Mesenchymal stem cell (in vitro differentiated cells and primary cell): ENCODE measurements at regions not wholly inside any gene's neighbourhood (a gene's known extent, or its start where the extent isn't known, plus 50 kb on each side); places are given as distances from the start of the nearest gene placed in this dataset.

Experiments used
- DNase-seq: peaks from one replicate; pipeline ENCODE4 v3.0.0-alpha.2; 2013
- H2AFZ ChIP-seq: one replicate; pipeline ENCODE4 v1.6.1; 2013; ENCODE audit warnings: low read depth, mild to moderate bottlenecking, control low read depth, inconsistent platforms, low read length, moderate library complexity
- H2AK5ac ChIP-seq: 2 replicates; pipeline ENCODE4 v1.6.1; 2013; ENCODE audit warnings: low read length, moderate library complexity, mild to moderate bottlenecking, inconsistent platforms; ENCODE audit not compliant: severe bottlenecking
- H2BK120ac ChIP-seq: one replicate; pipeline ENCODE4 v1.6.1; 2013; ENCODE audit warnings: low read depth, mild to moderate bottlenecking, inconsistent platforms, low read length, moderate library complexity
- H2BK12ac ChIP-seq, 2 experiments: one replicate each; pipeline ENCODE4 v1.6.1; 2013; ENCODE audit warnings: inconsistent platforms in 2 of 2, low read length in 2 of 2, mild to moderate bottlenecking in 2 of 2, moderate library complexity in 2 of 2, control low read depth in 1 of 2
- H2BK15ac ChIP-seq: one replicate; pipeline ENCODE4 v1.6.1; 2013; ENCODE audit warnings: mild to moderate bottlenecking, low read depth, inconsistent platforms; ENCODE audit not compliant: poor library complexity, severe bottlenecking
- H2BK5ac ChIP-seq: 2 replicates; pipeline ENCODE4 v1.6.1; 2013; ENCODE audit warnings: low read depth, mild to moderate bottlenecking, low read length, control low read depth, inconsistent platforms; ENCODE audit not compliant: poor library complexity, severe bottlenecking
- H3K14ac ChIP-seq, 2 experiments: one replicate each; pipeline ENCODE4 v1.6.1; 2013; ENCODE audit warnings: inconsistent platforms in 2 of 2, low read length in 2 of 2, control low read depth in 1 of 2, mild to moderate bottlenecking in 1 of 2, moderate library complexity in 1 of 2
- H3K18ac ChIP-seq, 2 experiments: one replicate each; pipeline ENCODE4 v1.6.1; 2013; ENCODE audit warnings: inconsistent platforms in 2 of 2, low read length in 2 of 2, control low read depth in 1 of 2, low read depth in 1 of 2, mild to moderate bottlenecking in 1 of 2
- H3K23ac ChIP-seq, 2 experiments: one replicate each; pipeline ENCODE4 v1.6.1; 2013; ENCODE audit warnings: inconsistent platforms in 2 of 2, low read length in 2 of 2, mild to moderate bottlenecking in 2 of 2, moderate library complexity in 2 of 2, control low read depth in 1 of 2
- H3K27ac ChIP-seq: 2 replicates; pipeline ENCODE4 v1.5.1; 2013; ENCODE audit warnings: mild to moderate bottlenecking, moderate library complexity, low read length, control low read depth, inconsistent platforms; ENCODE audit not compliant: poor library complexity, severe bottlenecking
- H3K27me3 ChIP-seq, 2 experiments: 2 replicates each; pipeline versions ENCODE4 v1.6.1 to v1.7.0; 2013; ENCODE audit warnings: low read length in 2 of 2, mild to moderate bottlenecking in 2 of 2, moderate library complexity in 2 of 2, control low read depth in 1 of 2, inconsistent platforms in 1 of 2; ENCODE audit not compliant: control insufficient read depth in 1 of 2, insufficient read depth in 1 of 2
- H3K36me3 ChIP-seq, 2 experiments: 2 replicates each; pipeline versions ENCODE4 v1.6.1 to v1.7.0; 2013; ENCODE audit warnings: low read length in 2 of 2, control low read depth in 1 of 2, inconsistent platforms in 1 of 2, low read depth in 1 of 2, mild to moderate bottlenecking in 1 of 2; ENCODE audit not compliant: insufficient read depth in 2 of 2, control insufficient read depth in 1 of 2
- H3K4ac ChIP-seq, 2 experiments: one replicate each; pipeline ENCODE4 v1.6.1; 2013; ENCODE audit warnings: inconsistent platforms in 2 of 2, low read length in 2 of 2, mild to moderate bottlenecking in 2 of 2, moderate library complexity in 2 of 2, control low read depth in 1 of 2, low read depth in 1 of 2
- H3K4me1 ChIP-seq: 2 replicates; pipeline ENCODE4 v1.6.1; 2013; ENCODE audit warnings: low read depth, low read length, control low read depth; ENCODE audit not compliant: control insufficient read depth, insufficient read depth
- H3K4me2 ChIP-seq: 2 replicates; pipeline ENCODE4 v1.6.1; 2013; ENCODE audit warnings: low read length, mild to moderate bottlenecking, inconsistent platforms; ENCODE audit not compliant: poor library complexity, severe bottlenecking
- H3K4me3 ChIP-seq, 2 experiments: 2 replicates each; pipeline versions ENCODE4 v1.5.1 to v1.7.0; 2013; ENCODE audit warnings: low read length in 2 of 2, mild to moderate bottlenecking in 2 of 2, control low read depth in 1 of 2, low read depth in 1 of 2; ENCODE audit not compliant: insufficient read depth in 1 of 2
- H3K79me1 ChIP-seq: replicated peaks from 2 replicates; pipeline ENCODE4 v1.6.1; 2013; ENCODE audit warnings: mild to moderate bottlenecking, control low read depth, low read length, inconsistent platforms; ENCODE audit not compliant: poor library complexity, severe bottlenecking
- H3K9ac ChIP-seq: 2 replicates; pipeline ENCODE4 v1.7.0; 2013; ENCODE audit warnings: mild to moderate bottlenecking, low read length, moderate library complexity
- H3K9me3 ChIP-seq: 2 replicates; pipeline ENCODE4 v1.7.0; 2013; ENCODE audit warnings: mild to moderate bottlenecking, low read length; ENCODE audit not compliant: control insufficient read depth
- H4K8ac ChIP-seq: one replicate; pipeline ENCODE4 v1.6.1; 2013; ENCODE audit warnings: inconsistent platforms, mild to moderate bottlenecking, low read length, moderate library complexity
- H4K91ac ChIP-seq: one replicate; pipeline ENCODE4 v1.6.1; 2013; ENCODE audit warnings: mild to moderate bottlenecking, low read length, inconsistent platforms
- WGBS: methylation state at CpG from one replicate; pipeline ENCODE4 v1.1.7; 2013; ENCODE audit warnings: mixed read lengths; 5-methylcytosine and 5-hydroxymethylcytosine counted together

- WGBS, result 90% methylated on average over 7 of the region's 7 CpGs
These were observed 55.7 kb downstream of the IRF2BP2 start for GRCh38 chr1:234554218-234554697.

GRCh38 chr1:234553240-234554188 is 56.5 kb downstream of the IRF2BP2 start:
- Histone ChIP-seq H2BK120ac (peak overlapping the region; percentile 35), H2AK5ac (peak overlapping the region; percentile 78), H3K9me3 (no peaks in the 10 kb centered on the region), H3K4me3 (no peak overlapping the region), H3K4me1 (peaks cover 18% of the 10 kb centered on the region), H3K79me1 (no peaks in the 10 kb centered on the region), H3K4me2 (peak overlapping the region; percentile 31), H3K27ac (peak overlapping the region; percentile 74), H4K91ac (peak overlapping the region; percentile 95), H3K14ac (no peak overlapping the region), H3K18ac (peak overlapping the region; percentile 75 to 93), H4K8ac (peak overlapping the region; percentile 88), H3K23ac (no peak overlapping the region), H3K9ac (peak overlapping the region; percentile 40), H2BK12ac (peak overlapping the region; percentile 15 to 93), H3K4ac (peak overlapping the region; percentile 54 to 57), H3K36me3 (no peaks in the 10 kb centered on the region), H2BK15ac (no peak overlapping the region), H2AFZ (no peak overlapping the region), H3K27me3 (no peaks in the 10 kb centered on the region), H2BK5ac (no peak overlapping the region)
- 42% methylated on average over 21 of the region's 21 CpGs for WGBS
- peak; percentile 89 for DNase-seq

More at GRCh38 chr1:234554218-234554697, 55.7 kb downstream of the IRF2BP2 start:
- H2AK5ac ChIP-seq, result peak overlapping the region; percentile 78
- no peak overlapping the region for H3K23ac ChIP-seq
- H3K14ac ChIP-seq, result peak overlapping the region in 1 of 2 experiments; percentile 31
- no peak overlapping the region for H3K9ac ChIP-seq
- peak overlapping the region; percentile 1 for H4K91ac ChIP-seq
- DNase-seq, result peak; percentile 28
- H2BK120ac ChIP-seq, result no peak overlapping the region
- H3K18ac ChIP-seq, result peak overlapping the region; percentile 25 to 82
- no peak overlapping the region for H3K4me2 ChIP-seq
- H2BK5ac ChIP-seq, result no peak overlapping the region
- no peaks in the 10 kb centered on the region for H3K9me3 ChIP-seq
- no peaks in the 10 kb centered on the region for H3K36me3 ChIP-seq
- H3K4ac ChIP-seq, result peak overlapping the region; percentile 29 to 54
- no peaks in the 10 kb centered on the region for H3K27me3 ChIP-seq
- H3K4me1 ChIP-seq, result peaks cover 18% of the 10 kb centered on the region
- peak overlapping the region; percentile 74 for H3K27ac ChIP-seq
- peak overlapping the region; percentile 21 for H4K8ac ChIP-seq
- H2BK12ac ChIP-seq, result peak overlapping the region; percentile 22 to 87
- no peaks in the 10 kb centered on the region for H3K79me1 ChIP-seq
- H2AFZ ChIP-seq, result no peak overlapping the region
- H2BK15ac ChIP-seq, result no peak overlapping the region
- H3K4me3 ChIP-seq, result no peak overlapping the region

- no peak overlapping the region for H3K9ac ChIP-seq
- H4K8ac ChIP-seq, result no peak overlapping the region
- DNase-seq, result no peak
- H3K27ac ChIP-seq, result no peak overlapping the region
- H2BK15ac ChIP-seq, result no peak overlapping the region
- H2BK120ac ChIP-seq, result no peak overlapping the region
- H3K14ac ChIP-seq, result no peak overlapping the region
- H3K4me2 ChIP-seq, result no peak overlapping the region
- no peak overlapping the region for H2AK5ac ChIP-seq
- no peaks in the 10 kb centered on the region for H3K79me1 ChIP-seq
- H3K36me3 ChIP-seq, result no peaks in the 10 kb centered on the region
- H4K91ac ChIP-seq, result no peak overlapping the region
- no peak overlapping the region for H2AFZ ChIP-seq
- no peak overlapping the region for H3K23ac ChIP-seq
- H3K4ac ChIP-seq, result no peak overlapping the region
- peak overlapping the region in 1 of 2 experiments; percentile 19 for H2BK12ac ChIP-seq
- H3K4me3 ChIP-seq, result no peak overlapping the region
- H3K4me1 ChIP-seq, result peaks cover 18% of the 10 kb centered on the region
- no peaks in the 10 kb centered on the region for H3K27me3 ChIP-seq
- no peak overlapping the region for H3K18ac ChIP-seq
- H2BK5ac ChIP-seq, result no peak overlapping the region
- H3K9me3 ChIP-seq, result no peaks in the 10 kb centered on the region
- 92% methylated on average over 6 of the region's 6 CpGs for WGBS
These were observed 59.0 kb downstream of the IRF2BP2 start for GRCh38 chr1:234551032-234551378.

GRCh38 chr1:234550341-234551031 is 59.5 kb downstream of the IRF2BP2 start:
- no peak overlapping the region for H3K14ac ChIP-seq
- H3K18ac ChIP-seq, result peak overlapping the region in 1 of 2 experiments; percentile 5
- H3K27me3 ChIP-seq, result no peaks in the 10 kb centered on the region
- H2BK15ac ChIP-seq, result no peak overlapping the region
- no peaks in the 10 kb centered on the region for H3K9me3 ChIP-seq
- no peak overlapping the region for H2AK5ac ChIP-seq
- no peak overlapping the region for H4K8ac ChIP-seq
- no peak overlapping the region for H2BK120ac ChIP-seq
- no peak overlapping the region for H2AFZ ChIP-seq
- DNase-seq, result no peak
- H3K23ac ChIP-seq, result no peak overlapping the region
- peak overlapping the region in 1 of 2 experiments; percentile 27 for H2BK12ac ChIP-seq
- H3K36me3 ChIP-seq, result no peaks in the 10 kb centered on the region
- WGBS, result 86% methylated on average over 16 of the region's 16 CpGs
- H3K4me3 ChIP-seq, result no peak overlapping the region
- H3K4ac ChIP-seq, result peak overlapping the region in 1 of 2 experiments; percentile 14
- no peak overlapping the region for H2BK5ac ChIP-seq
- no peak overlapping the region for H3K27ac ChIP-seq
- H4K91ac ChIP-seq, result peak overlapping the region; percentile 80
- no peak overlapping the region for H3K9ac ChIP-seq
- peaks cover 20% of the 10 kb centered on the region for H3K4me1 ChIP-seq
- H3K4me2 ChIP-seq, result no peak overlapping the region
- no peaks in the 10 kb centered on the region for H3K79me1 ChIP-seq
